HG03354 (cell line): ENCODE measurements at regions not wholly inside any gene's neighbourhood (a gene's known extent, or its start where the extent isn't known, plus 50 kb on each side); places are given as distances from the start of the nearest gene placed in this dataset.
"Not testable (repeated sequence)": the region's sequence is repeated elsewhere in the genome, so short reads cannot be mapped to it uniquely, and the experiment has no call there.

Source experiments
- ATAC-seq: cut with Tn5 transposase; IDR thresholded peaks from one replicate; pipeline ENCODE4 v1.9.1; 2021; ENCODE audit warnings: mild to moderate bottlenecking; ENCODE audit not compliant: unreplicated experiment, poor library complexity, severe bottlenecking

GRCh38 chr10:8272794-8273425 lies 218.4 kb downstream of the GATA3 start:
- ATAC-seq: no peak

- ATAC-seq: no peak
Measured at GRCh38 chr10:8273749-8274148, 219.3 kb downstream of the GATA3 start.

- ATAC-seq: no peak
Measured at GRCh38 chr10:8275911-8276310, 221.4 kb downstream of the GATA3 start.

- ATAC-seq: no peak
Measured at GRCh38 chr10:8278099-8278498, 223.6 kb downstream of the GATA3 start.

GRCh38 chr10:8279598-8279997 lies 225.1 kb downstream of the GATA3 start:
- ATAC-seq: no peak

- ATAC-seq: no peak
Measured at GRCh38 chr10:8280946-8281345, 226.5 kb downstream of the GATA3 start.

- no peak for ATAC-seq
Measured at GRCh38 chr10:8282340-8282739, 227.9 kb downstream of the GATA3 start.

- ATAC-seq: no peak
Measured at GRCh38 chr10:8283166-8283905, 228.8 kb downstream of the GATA3 start.

GRCh38 chr10:8283986-8284385 lies 229.5 kb downstream of the GATA3 start:
- ATAC-seq: no peak

- not testable (repeated sequence) for ATAC-seq
Measured at GRCh38 chr10:8285970-8286369, 231.5 kb downstream of the GATA3 start.

- no peak for ATAC-seq
Measured at GRCh38 chr10:8288600-8288999, 234.1 kb downstream of the GATA3 start.

GRCh38 chr10:8289186-8289924 lies 234.9 kb downstream of the GATA3 start:
- ATAC-seq: no peak

GRCh38 chr10:8294779-8295178 lies 240.3 kb downstream of the GATA3 start:
- ATAC-seq: no peak

- no peak for ATAC-seq
Measured at GRCh38 chr10:8295311-8295710, 240.8 kb downstream of the GATA3 start.

GRCh38 chr10:8296090-8296733 lies 241.7 kb downstream of the GATA3 start:
- no peak for ATAC-seq

GRCh38 chr10:8296734-8297101 lies 242.2 kb downstream of the GATA3 start:
- no peak for ATAC-seq

GRCh38 chr10:8297107-8297506 lies 242.6 kb downstream of the GATA3 start:
- ATAC-seq: no peak

GRCh38 chr10:8297959-8298358 lies 243.5 kb downstream of the GATA3 start:
- no peak for ATAC-seq

- no peak for ATAC-seq
Measured at GRCh38 chr10:8298896-8299570, 244.5 kb downstream of the GATA3 start.

- no peak for ATAC-seq
Measured at GRCh38 chr10:8300925-8301324, 246.4 kb downstream of the GATA3 start.
